ENCODE measurements at regions not wholly inside any gene's neighbourhood (a gene's known extent, or its start where the extent isn't known, plus 50 kb on each side); places are given as distances from the start of the nearest gene placed in this dataset.

- TF ChIP-seq POLR2AphosphoS5 (IDR thresholded peaks at IDR 0.05; ENCODE audit: insufficient read depth in 1 of 2, low read depth in 1 of 2) (no peak), CTCF (IDR thresholded peaks at IDR 0.05) (no peak)
Measured at GRCh38 chr6:68391953-68392352, 243.1 kb upstream of the ADGRB3 start.

All from vagina (tissue), 2 donors.